Osteoblast (primary cell): ENCODE measurements at regions not wholly inside any gene's neighbourhood (a gene's known extent, or its start where the extent isn't known, plus 50 kb on each side); places are given as distances from the start of the nearest gene placed in this dataset.

Experiments used
- DNase-seq: peaks from one replicate; pipeline ENCODE4 v3.0.0; 2011; ENCODE audit warnings: low spot score, mixed read lengths; ENCODE audit not compliant: insufficient read length; ENCODE audit errors: missing footprints
- H2AFZ ChIP-seq: 2 replicates; pipeline ENCODE4 v1.6.0; 2011; ENCODE audit warnings: mild to moderate bottlenecking, low read length
- H3K27ac ChIP-seq: 2 replicates; pipeline ENCODE4 v1.5.1; 2011; ENCODE audit warnings: mild to moderate bottlenecking, low read depth, low read length, moderate library complexity
- H3K27me3 ChIP-seq: 2 replicates; pipeline ENCODE4 v1.6.0; 2012; ENCODE audit warnings: mild to moderate bottlenecking, control low read depth, inconsistent platforms, low read length, moderate library complexity; ENCODE audit not compliant: insufficient read depth
- H3K36me3 ChIP-seq: 2 replicates; pipeline ENCODE4 v1.5.1; 2011; ENCODE audit warnings: mild to moderate bottlenecking, low read length, control low read depth, moderate library complexity; ENCODE audit not compliant: insufficient read depth
- H3K4me1 ChIP-seq: 2 replicates; pipeline ENCODE4 v1.5.1; 2011; ENCODE audit warnings: mild to moderate bottlenecking, low read length, control low read depth, moderate library complexity; ENCODE audit not compliant: insufficient read depth
- H3K4me2 ChIP-seq: 2 replicates; pipeline ENCODE4 v1.6.0; 2011; ENCODE audit warnings: mild to moderate bottlenecking, low read length; ENCODE audit not compliant: insufficient read depth
- H3K4me3 ChIP-seq: fragments of 200-600 bp; sonication (generic); 3 replicates; pipeline ENCODE4 v1.5.1; 2012; ENCODE audit warnings: mild to moderate bottlenecking, low read length, inconsistent platforms; ENCODE audit not compliant: insufficient read depth
- H3K79me2 ChIP-seq: 2 replicates; pipeline ENCODE4 v1.6.0; 2012; ENCODE audit warnings: mild to moderate bottlenecking, low read length, control low read depth, inconsistent platforms; ENCODE audit not compliant: insufficient read depth
- H3K9me3 ChIP-seq: 2 replicates; pipeline ENCODE4 v1.5.1; 2011; ENCODE audit warnings: low read depth, low read length, control low read depth
- H4K20me1 ChIP-seq: 2 replicates; pipeline ENCODE4 v1.6.0; 2012; ENCODE audit warnings: mild to moderate bottlenecking, low read length, control low read depth; ENCODE audit not compliant: insufficient read depth
- CTCF ChIP-seq: IDR thresholded peaks from 2 replicates; pipeline ENCODE4 v1.5.1; 2011; ENCODE audit warnings: mild to moderate bottlenecking, low read depth, low read length, moderate library complexity; ENCODE audit errors: extremely low read depth

- DNase-seq = no peak
- no peak for TF ChIP-seq CTCF
Observed at GRCh38 chr2:105691947-105692390, 52.7 kb upstream of the NCK2 start.

GRCh38 chr2:105690566-105690965 is 54.1 kb upstream of the NCK2 start:
- H2AFZ ChIP-seq = no peak overlapping the region
- no peaks in the 10 kb centered on the region for H4K20me1 ChIP-seq
- no peak for DNase-seq
- no peak for TF ChIP-seq CTCF
- H3K36me3 ChIP-seq = no peaks in the 10 kb centered on the region
- no peaks in the 10 kb centered on the region for H3K4me1 ChIP-seq
- no peaks in the 10 kb centered on the region for H3K27me3 ChIP-seq
- no peak overlapping the region for H3K4me2 ChIP-seq
- H3K27ac ChIP-seq = no peak overlapping the region
- no peaks in the 10 kb centered on the region for H3K79me2 ChIP-seq
- H3K4me3 ChIP-seq = no peak overlapping the region
- no peaks in the 10 kb centered on the region for H3K9me3 ChIP-seq

More at GRCh38 chr2:105691947-105692390, 52.7 kb upstream of the NCK2 start:
- Histone ChIP-seq H3K4me3 (no peak overlapping the region), H3K27ac (no peak overlapping the region), H2AFZ (no peak overlapping the region), H3K4me2 (no peak overlapping the region), H3K36me3 (no peaks in the 10 kb centered on the region), H3K9me3 (no peaks in the 10 kb centered on the region), H3K79me2 (no peaks in the 10 kb centered on the region), H3K27me3 (no peaks in the 10 kb centered on the region), H3K4me1 (no peaks in the 10 kb centered on the region), H4K20me1 (no peaks in the 10 kb centered on the region)

GRCh38 chr2:105689484-105689883 is 55.2 kb upstream of the NCK2 start:
- H3K27ac ChIP-seq = no peak overlapping the region
- no peak overlapping the region for H3K4me2 ChIP-seq
- no peaks in the 10 kb centered on the region for H3K4me1 ChIP-seq

GRCh38 chr2:105688946-105689345 is 55.8 kb upstream of the NCK2 start:
- H2AFZ ChIP-seq = no peak overlapping the region
- no peak for TF ChIP-seq CTCF
- H3K4me3 ChIP-seq = no peak overlapping the region
- no peaks in the 10 kb centered on the region for H3K79me2 ChIP-seq
- no peaks in the 10 kb centered on the region for H3K27me3 ChIP-seq
- no peaks in the 10 kb centered on the region for H3K36me3 ChIP-seq
- H3K9me3 ChIP-seq = no peaks in the 10 kb centered on the region
- H3K4me2 ChIP-seq = no peak overlapping the region
- DNase-seq = no peak
- no peaks in the 10 kb centered on the region for H3K4me1 ChIP-seq
- H4K20me1 ChIP-seq = no peaks in the 10 kb centered on the region
- H3K27ac ChIP-seq = no peak overlapping the region

More at GRCh38 chr2:105689484-105689883, 55.2 kb upstream of the NCK2 start:
- no peaks in the 10 kb centered on the region for H3K27me3 ChIP-seq
- TF ChIP-seq CTCF = no peak
- no peaks in the 10 kb centered on the region for H4K20me1 ChIP-seq
- no peak overlapping the region for H3K4me3 ChIP-seq
- DNase-seq = no peak
- H3K79me2 ChIP-seq = no peaks in the 10 kb centered on the region
- no peak overlapping the region for H2AFZ ChIP-seq
- H3K9me3 ChIP-seq = no peaks in the 10 kb centered on the region
- H3K36me3 ChIP-seq = no peaks in the 10 kb centered on the region
